ENCODE measurements at regions not wholly inside any gene's neighbourhood (a gene's known extent, or its start where the extent isn't known, plus 50 kb on each side); places are given as distances from the start of the nearest gene placed in this dataset.

DNA sequence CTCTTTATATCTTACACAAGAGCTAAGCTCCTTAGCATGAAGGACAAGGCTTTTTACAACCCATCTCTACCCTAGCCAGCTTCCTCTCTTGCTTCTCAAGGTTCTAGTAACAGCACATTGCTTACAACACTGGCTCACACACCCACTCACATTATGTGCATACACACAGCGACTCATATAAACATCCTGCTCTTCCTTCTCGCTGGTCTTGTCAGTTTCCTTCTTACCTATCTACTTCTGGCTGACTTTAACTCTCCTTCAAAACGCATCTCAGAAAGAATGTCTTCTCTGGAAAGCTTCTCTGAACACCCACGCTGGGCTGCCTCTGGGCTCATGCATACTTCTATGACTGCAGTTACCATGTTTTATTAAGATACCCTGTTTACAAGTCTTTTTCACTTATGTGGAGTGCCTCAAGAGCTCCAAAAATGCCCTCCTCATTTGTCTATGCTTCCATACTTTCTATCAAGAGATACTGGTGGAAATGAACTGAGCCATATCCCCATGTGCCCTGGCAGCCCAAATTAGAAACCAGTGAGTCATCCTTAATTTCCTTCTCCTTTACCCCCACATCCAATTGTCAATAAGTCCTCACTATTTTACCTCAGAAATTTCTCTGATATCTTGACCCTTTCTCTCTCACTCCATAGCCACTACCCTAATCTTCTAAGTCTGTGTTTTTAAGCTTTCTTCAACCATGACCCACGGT, 126.9 kb upstream of the KRAS start:
- no peak for TF ChIP-seq JUNB (CRISPR knock-in tag; conservative IDR thresholded peaks at IDR 0.05)
- TF ChIP-seq, protein P1, sequence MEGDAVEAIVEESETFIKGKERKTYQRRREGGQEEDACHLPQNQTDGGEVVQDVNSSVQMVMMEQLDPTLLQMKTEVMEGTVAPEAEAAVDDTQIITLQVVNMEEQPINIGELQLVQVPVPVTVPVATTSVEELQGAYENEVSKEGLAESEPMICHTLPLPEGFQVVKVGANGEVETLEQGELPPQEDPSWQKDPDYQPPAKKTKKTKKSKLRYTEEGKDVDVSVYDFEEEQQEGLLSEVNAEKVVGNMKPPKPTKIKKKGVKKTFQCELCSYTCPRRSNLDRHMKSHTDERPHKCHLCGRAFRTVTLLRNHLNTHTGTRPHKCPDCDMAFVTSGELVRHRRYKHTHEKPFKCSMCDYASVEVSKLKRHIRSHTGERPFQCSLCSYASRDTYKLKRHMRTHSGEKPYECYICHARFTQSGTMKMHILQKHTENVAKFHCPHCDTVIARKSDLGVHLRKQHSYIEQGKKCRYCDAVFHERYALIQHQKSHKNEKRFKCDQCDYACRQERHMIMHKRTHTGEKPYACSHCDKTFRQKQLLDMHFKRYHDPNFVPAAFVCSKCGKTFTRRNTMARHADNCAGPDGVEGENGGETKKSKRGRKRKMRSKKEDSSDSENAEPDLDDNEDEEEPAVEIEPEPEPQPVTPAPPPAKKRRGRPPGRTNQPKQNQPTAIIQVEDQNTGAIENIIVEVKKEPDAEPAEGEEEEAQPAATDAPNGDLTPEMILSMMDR (IDR thresholded peaks at IDR 0.05 in 2 of 3, conservative IDR thresholded peaks at IDR 0.05 in 1 of 3; ENCODE audit: insufficient read depth in 2 of 3, low read depth in 1 of 3, low read length in 3 of 3): no peak
- no peak for TF ChIP-seq EP300 (IDR thresholded peaks at IDR 0.05; ENCODE audit: low read length)
